SK-N-SH (cell line): ENCODE measurements at regions not wholly inside any gene's neighbourhood (a gene's known extent, or its start where the extent isn't known, plus 50 kb on each side); places are given as distances from the start of the nearest gene placed in this dataset.

Experiments used
- CTCF ChIA-PET: fragments of 300-600, 350-600 bp; formaldehyde crosslinking; extraction: SDS; loops from one replicate; lab custom pipeline; 2021; lab: Yijun Ruan, JAX
- POLR2A ChIA-PET: fragments of 350-600 bp; sonication (Branson Sonifier 250); formaldehyde crosslinking; extraction: SDS; loops from one replicate; lab custom pipeline; 2020; ENCODE audit warnings: antibody characterized with exemption, inconsistent platforms; lab: Yijun Ruan, JAX
- DNase-seq: peaks from one replicate; pipeline ENCODE4 v3.0.0; 2012
- H2AFZ ChIP-seq: fragments of 200-600 bp; sonication (generic); 2 replicates; pipeline ENCODE4 v1.8.1; 2016; ENCODE audit warnings: antibody characterized with exemption, mild to moderate bottlenecking, low read depth
- H3F3A ChIP-seq: fragments of 200-600 bp; sonication (generic); replicated peaks from 2 replicates; pipeline ENCODE3; 2016; ENCODE audit warnings: antibody characterized with exemption, mild to moderate bottlenecking; ENCODE audit not compliant: insufficient read depth
- H3K27ac ChIP-seq, 2 experiments: fragments of 200-500 bp in 1 of 2; fragments of 200-600 bp in 1 of 2; sonication (Bioruptor generic) in 1 of 2; sonication (generic), shearing (Covaris generic) in 1 of 2; 2 replicates each; pipeline versions ENCODE4 v1.5.1 to v1.6.1; 2014 to 2016; ENCODE audit warnings: low read depth in 2 of 2, inconsistent platforms in 1 of 2, low read length in 1 of 2, mild to moderate bottlenecking in 1 of 2, mixed read lengths in 1 of 2
- H3K27me3 ChIP-seq: fragments of 200-600 bp; sonication (generic), shearing (Covaris generic); 2 replicates; pipeline ENCODE4 v1.6.1; 2016; ENCODE audit warnings: mixed run types; ENCODE audit not compliant: insufficient read depth
- H3K36me3 ChIP-seq, 2 experiments: fragments of 200-500 bp in 1 of 2; fragments of 200-600 bp in 1 of 2; sonication (Bioruptor generic) in 1 of 2; sonication (generic) in 1 of 2; replicated peaks in 1 of 2; 2 replicates each; pipeline versions ENCODE3 to v1.5.1; 2014 to 2016; ENCODE audit warnings: low read length in 1 of 2, mild to moderate bottlenecking in 1 of 2; ENCODE audit not compliant: insufficient read depth in 2 of 2, control insufficient read depth in 1 of 2
- H3K4me1 ChIP-seq, 2 experiments: fragments of 200-500 bp in 1 of 2; fragments of 200-600 bp in 1 of 2; sonication (Bioruptor generic) in 1 of 2; sonication (generic), shearing (Covaris generic) in 1 of 2; 2 replicates each; pipeline versions ENCODE4 v1.5.1 to v1.6.1; 2014 to 2016; ENCODE audit warnings: low read depth in 1 of 2, low read length in 1 of 2, mixed run types in 1 of 2; ENCODE audit not compliant: insufficient read depth in 2 of 2, control insufficient read depth in 1 of 2
- H3K4me2 ChIP-seq: fragments of 200-600 bp; sonication (generic), shearing (Covaris generic); 2 replicates; pipeline ENCODE4 v1.6.1; 2017; ENCODE audit warnings: mixed run types
- H3K4me3 ChIP-seq, 2 experiments: fragments of 200-500 bp in 1 of 2; fragments of 200-600 bp in 1 of 2; sonication (Bioruptor generic) in 1 of 2; sonication (generic), shearing (Covaris generic) in 1 of 2; 2 replicates each; pipeline versions ENCODE4 v1.5.1 to v1.8.1; 2014 to 2016; ENCODE audit warnings: low read depth in 2 of 2, inconsistent platforms in 1 of 2, low read length in 1 of 2, mild to moderate bottlenecking in 1 of 2, mixed read lengths in 1 of 2, moderate library complexity in 1 of 2
- H3K79me2 ChIP-seq: fragments of 200-600 bp; sonication (generic); 2 replicates; pipeline ENCODE4 v1.8.1; 2017; ENCODE audit warnings: mild to moderate bottlenecking; ENCODE audit not compliant: insufficient read depth
- H3K9ac ChIP-seq: fragments of 200-600 bp; sonication (generic); 2 replicates; pipeline ENCODE4 v1.6.1; 2017; ENCODE audit warnings: mixed run types
- H3K9me2 ChIP-seq: fragments of 200-600 bp; sonication (generic); 2 replicates; pipeline ENCODE4 v1.6.1; 2017; ENCODE audit warnings: mixed run types
- H3K9me3 ChIP-seq: fragments of 200-600 bp; sonication (generic); 2 replicates; pipeline ENCODE4 v1.6.1; 2017; ENCODE audit warnings: mixed run types, mild to moderate bottlenecking, moderate library complexity
- H4K20me1 ChIP-seq: fragments of 200-600 bp; sonication (generic); 2 replicates; pipeline ENCODE4 v1.6.1; 2017; ENCODE audit warnings: mild to moderate bottlenecking, mixed run types; ENCODE audit not compliant: insufficient read depth
- CTCF ChIP-seq: fragments of 200-600 bp; sonication (generic); IDR thresholded peaks from 2 replicates; pipeline ENCODE4 v1.6.1; 2017; ENCODE audit warnings: antibody characterized with exemption, mild to moderate bottlenecking, moderate library complexity
- FOSL2 ChIP-seq: IDR thresholded peaks from 2 replicates; pipeline ENCODE4 v1.4.0; 2012; ENCODE audit warnings: low read depth, mild to moderate bottlenecking, moderate library complexity, borderline replicate concordance
- PBX3 ChIP-seq: IDR thresholded peaks from 2 replicates; pipeline ENCODE4; 2012
- POLR2AphosphoS5 ChIP-seq: IDR thresholded peaks from 2 replicates; pipeline ENCODE4 v1.6.1; 2012; ENCODE audit warnings: low read depth, low read length
- RXRA ChIP-seq: IDR thresholded peaks from 2 replicates; pipeline ENCODE4 v1.4.0; 2012; ENCODE audit warnings: low read depth, mild to moderate bottlenecking, borderline replicate concordance
- SMC3 ChIP-seq: IDR thresholded peaks from 2 replicates; pipeline ENCODE4 v1.6.1; 2012; ENCODE audit warnings: low read depth, low read length, improper control_type of control experiment
- WGBS: methylation state at CpG from one replicate; pipeline ENCODE4 v1.1.6; 2017; ENCODE audit warnings: low lambda C conversion rate; 5-methylcytosine and 5-hydroxymethylcytosine counted together
- TF ChIP-seq, protein P1 (sequence below): IDR thresholded peaks from 2 replicates; pipeline ENCODE4 v1.4.0; 2012; ENCODE audit warnings: low read depth, borderline replicate concordance

DNA sequence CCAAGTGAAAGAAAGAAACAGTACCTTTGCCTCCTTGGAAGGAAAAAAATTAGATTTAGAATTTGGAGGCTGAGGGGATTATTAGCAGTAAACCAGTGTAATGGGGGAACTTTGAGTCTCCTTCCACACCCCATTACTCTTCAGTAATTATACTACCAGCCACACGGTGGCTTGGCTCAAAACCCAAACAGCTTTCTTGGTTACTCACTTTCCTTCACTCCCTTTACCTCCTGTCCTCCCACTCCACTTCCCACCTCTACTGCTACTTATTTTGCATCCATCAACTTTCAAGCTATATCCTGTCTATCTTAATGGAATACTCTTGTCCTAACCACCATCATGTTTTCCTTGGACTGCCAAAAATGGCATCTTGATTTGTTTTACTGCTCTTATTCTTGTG lies 310.6 kb upstream of the AADAT start:
- H4K20me1 ChIP-seq, result no peaks in the 10 kb centered on the region
- H3K27ac ChIP-seq, result peak overlapping the region in 1 of 2 experiments; percentile 6; a peak in 1 of 4 replicates
- no peaks in the 10 kb centered on the region for H3K36me3 ChIP-seq
- H3K4me2 ChIP-seq, result no peak overlapping the region
- H3K9me2 ChIP-seq, result no peaks in the 10 kb centered on the region
- peak overlapping the region; percentile 47; the same call in 1 of the 2 replicates for H2AFZ ChIP-seq
- ChIA-PET POLR2A (no interaction called here), CTCF (interaction anchor here (1.4 kb wide), 1 partner anchor 25 kb away, joined by 3 read pairs; no protein-coding TSS in a partner anchor)
- no peaks in the 10 kb centered on the region for H3K27me3 ChIP-seq
- no peak for DNase-seq
- H3K4me1 ChIP-seq, result peaks cover 0 to 18% of the 10 kb centered on the region in 2 experiments; a peak in 2 of 4 replicates
- H3K9ac ChIP-seq, result no peak overlapping the region
- no peak overlapping the region for H3K4me3 ChIP-seq
- TF ChIP-seq SMC3 (no peak), CTCF (peak; percentile 36), PBX3 (peak; percentile 13; the same call in 1 of the 2 replicates)
- TF ChIP-seq, protein P1, sequence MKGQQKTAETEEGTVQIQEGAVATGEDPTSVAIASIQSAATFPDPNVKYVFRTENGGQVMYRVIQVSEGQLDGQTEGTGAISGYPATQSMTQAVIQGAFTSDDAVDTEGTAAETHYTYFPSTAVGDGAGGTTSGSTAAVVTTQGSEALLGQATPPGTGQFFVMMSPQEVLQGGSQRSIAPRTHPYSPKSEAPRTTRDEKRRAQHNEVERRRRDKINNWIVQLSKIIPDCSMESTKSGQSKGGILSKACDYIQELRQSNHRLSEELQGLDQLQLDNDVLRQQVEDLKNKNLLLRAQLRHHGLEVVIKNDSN, result no peak
- TF ChIP-seq, all 33 proteins: peak for 2
- no peaks in the 10 kb centered on the region for H3K79me2 ChIP-seq
- 5% methylated on average over 1 of the region's 1 CpG for WGBS
- H3K9me3 ChIP-seq, result no peaks in the 10 kb centered on the region
- H3F3A ChIP-seq, result peaks cover 5% of the 10 kb centered on the region

DNA sequence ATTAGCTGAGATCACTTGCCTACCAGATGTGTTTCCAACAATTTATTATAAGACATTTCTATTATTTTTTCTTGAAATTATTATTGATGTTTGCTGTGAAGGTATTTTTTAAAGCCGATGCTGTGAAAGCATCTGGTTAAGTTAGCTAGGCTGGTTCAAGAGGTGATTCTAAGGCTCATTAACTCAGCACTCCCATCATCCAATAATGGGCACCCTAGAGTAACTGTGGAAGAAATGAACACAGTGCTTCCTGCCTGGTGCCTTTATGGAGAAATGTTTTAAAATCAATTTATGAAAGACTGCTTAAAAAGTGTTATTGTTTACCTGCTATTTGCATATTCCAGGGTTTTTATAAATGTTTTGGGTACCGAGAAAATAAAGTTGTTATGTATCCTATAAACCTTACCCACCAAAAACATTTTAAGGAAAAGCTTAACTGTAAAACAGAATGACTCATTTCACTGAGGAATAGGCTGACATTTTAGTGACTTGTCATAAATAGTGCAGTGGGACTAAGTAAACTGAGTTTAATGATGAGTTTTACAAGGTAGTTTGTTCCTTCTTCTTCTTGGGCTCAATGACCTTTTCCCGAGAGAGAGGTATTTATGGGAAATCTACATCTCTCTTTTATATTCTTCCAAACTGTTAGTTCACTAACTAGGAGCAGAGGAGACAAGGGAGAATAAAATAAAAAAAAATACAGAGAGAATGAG lies 310.0 kb upstream of the AADAT start:
- Histone ChIP-seq H3K4me1 (peaks cover 0 to 18% of the 10 kb centered on the region in 2 experiments; a peak in 2 of 4 replicates), H2AFZ (peak overlapping the region; percentile 50; the same call in 1 of the 2 replicates), H3K9ac (no peak overlapping the region), H3K9me3 (no peaks in the 10 kb centered on the region), H4K20me1 (no peaks in the 10 kb centered on the region), H3F3A (peaks cover 5% of the 10 kb centered on the region), H3K79me2 (no peaks in the 10 kb centered on the region), H3K27me3 (no peaks in the 10 kb centered on the region), H3K4me2 (no peak overlapping the region), H3K27ac (peak overlapping the region in 1 of 2 experiments; percentile 6; a peak in 1 of 4 replicates), H3K9me2 (no peaks in the 10 kb centered on the region), H3K36me3 (no peaks in the 10 kb centered on the region), H3K4me3 (no peak overlapping the region)
- DNase-seq, result no peak
- ChIA-PET POLR2A (no interaction called here), CTCF (interaction anchor here (1.4 kb wide), 1 partner anchor 25 kb away, joined by 3 read pairs; no protein-coding TSS in a partner anchor)
- 0 out of 2 replicates have a peak, but pooled peaks have one; percentile 16 for TF ChIP-seq FOSL2
- TF ChIP-seq RXRA, result no peak
- no peak for TF ChIP-seq POLR2AphosphoS5
- 33% methylated on average over 3 of the region's 3 CpGs for WGBS
